HG02870 (cell line): ENCODE measurements at regions not wholly inside any gene's neighbourhood (a gene's known extent, or its start where the extent isn't known, plus 50 kb on each side); places are given as distances from the start of the nearest gene placed in this dataset.
A peak's percentile ranks its signal among the peaks of the same experiment; 100 is the strongest.

Source experiments
- ATAC-seq: cut with Tn5 transposase; IDR thresholded peaks from one replicate; pipeline ENCODE4 v1.9.1; 2021; ENCODE audit warnings: mild to moderate bottlenecking, moderate library complexity; ENCODE audit not compliant: unreplicated experiment

- no peak for ATAC-seq
Observed at GRCh38 chr6:113796038-113796437, 61.1 kb upstream of the MARCKS start.

GRCh38 chr6:113802779-113803178, 54.4 kb upstream of the MARCKS start:
- ATAC-seq, result no peak

GRCh38 chr6:113805173-113805790, 51.9 kb upstream of the MARCKS start:
- peak; percentile 91 for ATAC-seq

GRCh38 chr6:113805811-113806495, 51.2 kb upstream of the MARCKS start:
- no peak for ATAC-seq
